ENCODE measurements at regions not wholly inside any gene's neighbourhood (a gene's known extent, or its start where the extent isn't known, plus 50 kb on each side); places are given as distances from the start of the nearest gene placed in this dataset.
A peak's percentile ranks its signal among the peaks of the same experiment; 100 is the strongest.

DNA sequence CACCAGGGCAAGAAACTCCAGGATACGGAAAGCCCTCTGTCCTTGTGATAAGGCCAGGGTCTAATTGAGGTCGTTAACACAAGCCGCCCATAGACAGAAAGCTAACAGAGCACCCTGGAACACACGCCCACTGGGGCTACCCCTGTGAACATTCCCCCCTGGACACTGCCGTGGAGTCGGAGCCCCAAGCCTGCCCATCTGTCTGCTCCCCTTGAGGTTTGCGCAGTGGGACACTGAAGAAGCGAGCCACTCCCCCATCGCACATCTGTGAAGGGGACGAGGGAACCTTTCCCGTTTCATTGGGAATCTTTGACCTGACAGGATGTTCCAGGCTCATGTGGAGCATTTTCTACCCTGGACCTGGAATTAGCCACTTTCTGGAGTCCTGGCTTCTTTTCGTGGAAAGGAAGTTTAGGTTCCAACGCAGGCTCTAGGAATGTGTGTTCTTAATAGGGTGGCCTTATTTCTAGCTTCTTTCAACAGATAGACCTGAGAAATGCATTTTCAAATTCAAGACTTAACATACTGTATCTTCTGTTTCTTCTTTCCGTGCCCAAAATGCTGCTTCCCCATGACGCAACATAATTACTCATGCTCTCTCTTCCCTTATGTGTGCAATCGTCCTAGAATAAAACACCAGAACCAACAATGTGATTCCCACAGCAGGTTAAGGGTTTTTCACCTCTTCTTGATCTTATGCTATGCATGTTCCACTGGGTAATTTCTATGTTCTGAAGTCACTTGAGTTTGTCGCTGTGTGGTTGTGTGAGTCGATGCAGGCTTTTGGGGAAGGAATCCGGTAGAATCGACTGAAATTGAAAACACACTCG, 161.1 kb downstream of the ERMARD start:
- DNase-seq (ENCODE audit: low read depth), result no peak

DNA sequence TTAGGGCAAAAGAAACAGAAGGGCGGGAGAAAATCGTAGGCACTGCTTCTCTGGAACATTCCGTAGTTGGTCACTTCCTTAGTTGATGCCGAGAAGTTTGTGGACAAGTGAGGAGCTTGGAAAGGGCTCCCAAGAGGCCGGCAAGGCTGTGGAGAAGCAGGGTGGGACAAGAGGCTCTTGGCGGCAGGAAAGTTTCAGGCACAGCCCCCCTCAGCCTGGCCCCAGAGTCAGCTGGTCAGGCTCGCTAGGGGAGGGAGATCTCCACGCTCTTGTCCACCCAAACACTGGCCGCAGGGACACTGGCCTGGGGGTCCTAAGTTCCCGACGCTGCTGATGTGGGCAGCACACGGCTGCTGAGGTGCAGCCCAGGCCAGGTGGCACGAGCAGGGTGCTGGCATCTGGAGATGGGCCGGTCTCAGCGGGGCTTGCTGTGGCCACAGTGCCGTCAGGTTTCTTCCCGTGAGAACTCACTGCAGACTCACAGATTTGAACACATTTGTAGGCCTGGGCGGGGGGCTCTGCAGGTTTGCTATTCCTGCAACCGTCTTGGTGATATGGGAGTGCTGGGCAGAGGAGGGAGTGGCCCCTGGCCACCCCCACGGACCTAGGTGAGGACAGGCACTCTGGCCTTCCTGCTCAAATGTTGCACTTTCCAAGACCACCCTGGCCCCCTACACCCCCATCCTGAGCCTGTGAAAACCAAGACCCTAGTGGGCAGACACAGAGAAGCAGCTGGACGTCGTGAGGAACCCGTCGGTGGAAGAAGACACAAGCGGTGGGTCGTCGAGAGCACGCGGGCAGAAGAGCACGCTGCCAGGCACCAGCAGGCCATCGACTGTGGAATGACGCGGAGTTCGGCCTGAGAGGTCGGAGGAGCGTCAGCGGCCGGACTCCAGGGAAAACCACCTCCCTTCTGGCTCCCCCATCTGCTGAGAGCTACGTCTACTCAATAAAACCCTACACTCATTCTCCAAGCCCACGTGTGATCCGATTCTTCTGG, 160.1 kb downstream of the ERMARD start:
- no peak for DNase-seq (ENCODE audit: low read depth)

DNA sequence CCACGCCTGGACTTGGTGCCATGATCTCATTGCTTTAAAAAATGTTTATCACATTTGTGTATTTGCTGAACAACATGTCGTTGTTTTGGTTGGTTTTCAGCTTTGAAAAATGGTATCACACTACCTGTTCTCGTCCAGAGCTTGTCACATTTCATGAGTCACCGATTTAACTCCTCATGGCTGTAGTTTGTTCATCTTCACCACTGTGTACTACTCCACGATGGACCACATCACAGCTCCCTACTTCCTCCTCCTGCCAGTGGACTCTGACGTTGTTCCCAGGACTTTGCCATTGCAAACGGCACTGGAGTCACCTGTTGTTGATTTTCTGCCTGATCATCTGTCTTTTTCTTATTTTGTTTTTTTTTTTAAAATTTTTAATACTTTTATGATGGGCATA, 157.7 kb downstream of the ERMARD start:
- DNase-seq (ENCODE audit: low read depth), result no peak

DNA sequence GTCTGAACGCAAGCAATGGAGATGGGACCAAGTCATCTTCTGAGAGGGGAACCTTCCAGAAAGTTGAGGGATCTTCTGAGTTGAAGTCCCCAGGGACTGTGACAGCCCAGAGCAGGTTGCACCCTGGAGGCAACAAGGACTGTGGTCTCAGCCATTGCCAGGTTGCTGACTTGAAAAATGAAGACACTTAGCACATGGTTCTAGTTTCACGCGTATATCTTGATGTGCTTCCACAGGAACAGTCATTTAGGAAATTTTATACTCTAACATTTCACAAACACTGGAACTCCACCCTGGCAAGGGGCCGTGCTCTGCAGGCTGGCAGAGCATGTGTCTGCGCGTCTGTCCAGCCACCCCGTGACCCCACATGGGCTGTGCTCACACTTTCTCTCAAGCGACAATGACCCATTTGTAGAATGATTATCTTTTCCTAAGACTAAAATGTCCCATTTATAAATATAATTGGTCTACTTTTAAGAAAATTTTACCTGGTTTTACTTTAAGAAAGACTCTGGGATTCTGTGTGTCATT, 157.0 kb downstream of the ERMARD start:
- DNase-seq (ENCODE audit: low read depth), result no peak

DNA sequence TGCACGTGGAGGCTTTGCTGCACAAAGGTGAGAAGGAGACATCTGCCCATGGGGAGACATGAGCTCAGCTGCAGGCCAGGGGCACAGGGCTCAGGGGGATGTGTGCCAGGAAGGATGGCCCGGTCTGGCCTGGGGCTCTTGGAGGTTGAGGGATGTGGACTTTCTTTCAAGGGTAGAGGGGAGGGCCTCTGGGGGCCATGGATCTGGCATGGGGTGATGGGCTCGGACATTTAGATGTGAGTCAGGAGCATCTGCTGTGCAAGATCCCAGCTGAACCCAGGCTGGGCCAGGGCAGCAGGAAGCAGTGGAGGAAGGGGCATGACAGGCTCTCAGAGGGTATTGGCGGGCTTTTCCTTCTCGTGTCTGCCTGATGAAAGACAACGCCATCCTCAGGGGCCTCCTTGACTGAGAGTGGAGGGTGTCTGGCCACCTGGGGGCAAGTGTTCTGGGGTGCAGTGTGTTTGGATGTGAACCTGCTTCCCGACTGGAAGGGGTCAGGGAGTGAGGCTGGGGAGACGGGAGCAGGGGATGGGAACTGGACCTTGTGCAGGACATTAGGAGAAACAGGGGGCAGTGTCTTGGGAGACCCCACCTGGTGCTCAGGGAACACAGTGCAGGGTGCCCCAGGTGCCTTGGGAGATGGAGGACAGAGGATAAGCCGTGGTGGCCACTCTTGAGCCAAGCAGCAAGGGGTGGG, 156.1 kb downstream of the ERMARD start:
- no peak for DNase-seq (ENCODE audit: low read depth)

DNA sequence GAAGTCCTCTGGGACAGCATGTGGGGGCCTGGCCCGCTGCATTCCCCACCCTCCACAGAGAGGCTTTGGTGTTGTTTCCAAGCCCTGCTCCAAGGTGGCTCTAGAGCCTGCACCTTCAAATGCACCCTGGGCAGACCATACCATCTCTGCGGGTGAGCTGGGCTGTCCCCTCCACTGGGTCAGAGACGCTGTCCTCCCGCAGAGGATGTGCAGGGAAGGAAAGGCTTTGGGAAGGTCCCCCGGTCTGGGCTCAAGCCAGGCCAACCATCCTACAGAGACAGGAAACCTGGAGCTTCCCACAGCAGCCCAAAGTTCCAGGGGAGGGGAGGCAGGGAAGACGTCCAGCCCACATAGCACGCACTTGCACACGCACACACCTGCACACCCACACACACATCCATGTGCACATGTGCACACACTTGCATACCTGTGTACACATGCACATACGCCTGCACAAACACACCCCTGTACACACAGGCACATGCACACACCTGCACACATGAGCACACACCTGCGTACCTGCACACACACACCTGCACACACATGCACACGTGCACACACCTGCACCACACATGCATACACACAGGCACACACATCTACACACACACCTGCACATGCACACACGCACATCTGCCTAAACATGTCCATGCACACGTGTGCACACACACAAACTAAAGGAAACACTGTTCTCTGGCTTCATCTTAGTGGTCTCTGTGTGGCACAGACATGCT, 155.4 kb downstream of the ERMARD start:
- no peak for DNase-seq (ENCODE audit: low read depth)

DNA sequence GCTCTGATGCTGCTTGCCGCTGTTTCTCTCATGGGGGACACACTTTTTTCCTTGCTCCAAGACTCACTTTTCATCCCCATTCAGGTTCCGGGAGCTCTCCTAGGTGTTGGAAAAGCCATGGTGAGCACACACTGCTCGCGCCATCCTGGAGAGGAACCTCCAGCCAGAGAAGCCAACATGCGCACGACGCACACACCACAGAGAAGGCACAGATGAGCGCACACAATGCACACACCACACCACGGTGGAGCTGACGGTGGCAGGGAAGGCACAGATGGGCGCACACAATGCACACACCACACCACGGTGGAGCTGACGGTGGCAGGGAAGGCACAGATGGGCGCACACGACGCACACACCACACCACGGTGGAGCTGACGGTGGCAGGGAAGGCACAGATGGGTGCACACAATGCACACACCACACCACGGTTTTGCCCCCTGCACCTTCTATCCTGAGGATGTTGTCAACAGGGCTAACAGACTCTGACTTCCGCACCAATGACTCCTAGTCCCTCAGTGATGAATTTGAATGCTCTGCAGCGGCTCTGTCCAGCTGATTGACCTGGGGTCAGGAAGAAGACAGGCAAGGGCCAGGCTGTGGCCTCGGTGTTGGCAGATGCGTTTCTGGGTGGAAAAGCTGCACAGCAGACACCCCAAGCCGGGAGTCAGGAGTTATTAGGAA, 154.7 kb downstream of the ERMARD start:
- no peak for DNase-seq (ENCODE audit: low read depth)

DNA sequence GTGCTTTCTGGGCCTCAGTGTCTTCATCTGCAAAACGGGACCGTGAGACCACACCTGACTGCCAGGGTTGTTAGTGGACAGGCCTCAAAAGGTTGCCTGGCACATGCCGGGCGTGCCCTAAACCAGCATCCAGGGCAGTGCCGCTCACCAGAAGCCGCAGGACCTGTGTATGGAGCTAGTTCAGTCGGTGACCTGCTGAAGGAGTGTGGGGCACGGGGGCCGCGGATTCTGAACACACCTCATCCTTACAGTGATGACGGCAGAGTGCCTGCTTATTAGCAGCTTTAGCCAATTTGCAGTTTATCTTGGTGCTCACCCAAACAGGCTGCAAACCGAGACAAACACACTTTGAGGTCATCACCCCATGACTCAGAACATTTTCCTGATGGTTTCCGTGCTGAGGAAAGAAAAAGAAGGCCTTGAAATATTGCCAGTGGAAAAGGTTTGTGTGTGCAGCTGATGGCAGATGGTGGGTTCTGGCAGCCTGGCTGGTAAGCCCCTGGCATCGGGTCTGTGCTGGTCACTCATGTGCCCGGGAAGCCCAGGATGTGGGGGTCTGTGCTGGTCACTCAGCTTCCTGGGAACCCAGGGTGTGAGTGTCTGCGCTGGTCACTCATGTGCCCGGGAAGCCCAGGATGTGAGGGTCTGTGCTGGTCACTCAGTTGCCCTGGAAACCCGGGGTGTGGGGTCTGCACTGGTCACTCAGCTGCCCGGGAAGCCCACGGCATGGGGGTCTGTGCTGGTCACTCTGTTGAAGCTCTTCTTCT, 153.8 kb downstream of the ERMARD start:
- peak; percentile 79 for DNase-seq (ENCODE audit: low read depth)

DNA sequence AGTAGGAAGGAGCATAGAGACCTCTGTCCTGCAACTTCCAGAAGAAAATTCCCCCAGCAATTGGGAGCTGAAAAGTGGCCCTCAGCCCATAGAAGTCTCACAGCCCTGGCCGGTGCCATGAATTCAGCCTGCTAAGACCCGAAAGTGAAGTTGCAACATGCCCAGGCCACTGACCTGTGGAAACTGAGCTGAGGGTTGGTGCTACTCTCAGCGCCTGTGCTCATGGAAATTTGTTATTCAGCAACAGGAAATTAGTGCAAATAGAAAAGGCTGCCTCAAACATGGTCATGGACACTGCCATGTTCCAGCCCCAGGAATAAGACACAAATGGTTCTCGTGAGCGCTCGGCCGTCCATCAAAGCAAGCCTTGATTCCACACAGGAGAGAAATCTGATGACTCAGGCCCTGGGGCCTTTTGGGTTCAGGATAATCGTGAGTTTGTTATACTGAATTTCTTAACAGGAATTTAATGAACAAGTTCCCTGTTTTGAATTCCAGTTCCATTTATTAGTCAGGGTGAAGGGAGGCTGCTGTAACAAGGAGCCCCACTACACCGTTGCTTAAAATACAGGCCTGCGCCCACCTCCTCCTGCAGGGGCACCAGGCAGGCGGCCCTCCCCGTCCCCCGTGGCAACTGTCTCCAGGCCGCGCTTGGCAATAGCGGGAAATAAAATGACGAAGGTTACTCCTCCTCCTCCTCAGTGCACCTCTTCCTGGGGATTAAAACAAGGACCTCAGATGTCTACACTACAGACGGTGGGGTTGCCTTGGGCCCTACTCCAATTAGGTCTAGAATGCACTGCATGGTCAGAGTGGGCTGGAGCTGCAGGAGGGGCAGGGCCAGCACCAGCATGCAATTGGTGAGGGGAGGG, 152.9 kb downstream of the ERMARD start:
- peak; percentile 9 for DNase-seq (ENCODE audit: low read depth)

DNA sequence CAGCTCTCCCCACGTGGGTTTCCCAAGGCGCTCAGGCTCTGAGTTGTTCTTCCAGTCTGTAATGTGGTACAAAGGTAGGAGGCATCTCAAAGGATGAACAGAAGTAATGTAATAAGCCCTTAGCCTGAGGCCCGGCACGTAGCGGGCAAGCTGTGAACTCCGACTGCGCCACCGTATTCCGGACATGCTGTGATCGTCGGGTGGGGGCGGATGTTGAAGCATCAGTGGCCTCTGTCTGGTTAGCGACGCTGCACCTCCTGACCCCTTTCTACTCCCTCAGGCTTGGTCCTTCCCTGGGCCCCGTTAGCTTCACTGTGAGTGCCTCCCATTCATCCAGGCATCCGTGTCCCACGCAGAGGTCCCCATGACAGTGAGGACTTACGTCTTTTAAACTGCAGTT, 151.7 kb downstream of the ERMARD start:
- no peak for DNase-seq (ENCODE audit: low read depth)

DNA sequence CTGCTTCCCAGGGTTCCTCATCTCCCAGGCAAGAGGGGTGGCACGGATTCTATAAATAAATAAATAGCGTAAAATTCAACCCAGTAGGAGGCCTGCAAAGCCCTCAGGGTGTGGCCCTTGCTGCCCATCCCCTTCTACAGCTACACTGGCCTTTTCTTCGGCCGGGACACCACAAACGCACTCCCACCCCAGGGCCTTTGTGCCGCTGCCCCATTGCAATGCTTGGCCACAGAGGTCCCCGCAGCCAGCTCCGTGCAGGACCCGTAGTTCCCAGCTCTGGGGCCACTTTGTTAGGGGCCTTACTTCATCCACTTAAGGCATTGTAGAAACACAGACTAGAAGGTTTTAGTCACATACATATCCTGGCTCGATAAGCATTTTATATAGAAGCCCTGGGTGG, 151.2 kb downstream of the ERMARD start:
- DNase-seq (ENCODE audit: low read depth), result no peak

DNA sequence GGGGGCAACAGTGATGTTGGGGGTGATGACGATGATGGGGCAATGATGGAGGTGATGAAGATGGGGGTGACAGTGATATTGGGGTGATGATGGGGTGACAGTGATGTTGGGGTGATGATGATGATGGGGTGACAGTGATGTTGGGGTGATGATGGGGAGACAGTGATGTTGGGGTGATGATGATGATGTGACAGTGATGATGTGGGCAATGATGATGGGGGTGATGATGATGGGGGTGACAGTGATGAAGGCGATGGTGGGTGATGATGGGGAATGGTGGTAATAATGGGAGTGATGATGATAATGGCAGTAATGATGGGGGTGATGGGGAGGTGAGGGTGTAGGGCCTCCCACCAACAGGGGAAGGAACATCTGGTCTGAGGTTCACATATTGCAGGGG, 150.6 kb downstream of the ERMARD start:
- no peak for DNase-seq (ENCODE audit: low read depth)

DNA sequence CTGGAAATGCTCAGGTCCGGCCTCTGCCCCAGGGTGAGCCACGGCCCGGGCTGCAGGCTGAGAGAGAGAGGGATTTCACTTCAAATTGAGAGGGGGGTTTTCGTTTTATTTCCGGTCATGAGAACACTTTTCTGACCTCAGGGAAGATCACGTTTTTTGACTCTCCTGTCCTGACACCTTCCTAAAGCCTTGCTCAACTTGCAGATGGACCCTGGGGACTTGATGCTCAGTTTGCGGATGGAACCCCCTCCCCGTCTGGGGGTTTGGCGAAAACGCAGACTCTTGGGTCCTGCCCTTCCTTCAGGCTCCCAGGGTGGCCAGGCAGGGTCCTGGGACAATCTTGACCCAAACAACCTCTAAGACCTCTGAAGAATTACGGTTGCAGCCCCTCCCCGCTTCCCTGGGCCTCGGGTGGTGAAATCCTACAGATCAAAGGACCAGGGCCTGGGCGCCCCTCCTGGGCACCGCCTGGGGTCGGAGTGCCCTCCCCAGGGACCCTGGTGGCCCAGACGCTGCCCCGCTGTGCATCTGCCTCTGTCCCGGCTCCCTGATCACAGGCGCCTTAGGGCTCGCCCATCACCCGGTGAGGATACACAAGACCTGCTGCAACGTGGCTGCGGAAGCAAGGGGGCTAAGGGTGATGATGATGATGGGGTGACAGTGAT, 148.2 kb downstream of the ERMARD start:
- no peak for DNase-seq (ENCODE audit: low read depth)

DNA sequence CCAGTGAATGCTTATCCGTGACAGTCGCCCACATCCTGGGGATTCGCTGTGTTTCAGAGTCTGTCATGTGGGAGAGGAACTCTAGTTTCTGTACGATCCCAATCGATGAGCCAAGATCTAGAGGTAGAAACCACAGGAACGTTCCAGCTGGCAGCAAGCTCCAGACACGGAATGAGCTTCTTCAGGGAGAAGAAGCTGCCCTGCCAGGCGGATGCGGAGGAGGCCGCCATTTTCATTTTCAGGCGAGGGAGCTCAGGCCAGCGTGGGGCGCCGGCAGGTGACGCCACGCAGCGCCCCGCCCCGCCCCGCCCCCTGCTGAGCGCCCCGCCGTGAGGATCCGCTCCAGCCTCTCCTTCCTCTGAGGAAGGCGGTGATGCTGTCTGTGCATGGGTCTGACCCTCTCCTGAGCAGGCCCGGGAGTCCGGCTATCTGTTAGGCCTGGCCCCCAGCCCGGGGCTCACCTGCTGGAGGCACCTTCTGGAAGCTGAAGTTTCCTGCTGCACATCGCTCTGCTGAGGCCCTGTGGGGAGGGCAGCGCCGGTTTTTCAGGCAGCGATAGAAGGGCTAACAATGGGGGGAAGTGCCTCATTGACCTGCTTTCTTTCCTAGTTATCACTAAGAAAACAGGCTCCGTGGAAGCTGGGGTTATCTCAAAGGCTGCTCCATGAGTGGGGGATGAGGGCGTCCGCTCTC, 147.5 kb downstream of the ERMARD start:
- no peak for DNase-seq (ENCODE audit: low read depth)

DNA sequence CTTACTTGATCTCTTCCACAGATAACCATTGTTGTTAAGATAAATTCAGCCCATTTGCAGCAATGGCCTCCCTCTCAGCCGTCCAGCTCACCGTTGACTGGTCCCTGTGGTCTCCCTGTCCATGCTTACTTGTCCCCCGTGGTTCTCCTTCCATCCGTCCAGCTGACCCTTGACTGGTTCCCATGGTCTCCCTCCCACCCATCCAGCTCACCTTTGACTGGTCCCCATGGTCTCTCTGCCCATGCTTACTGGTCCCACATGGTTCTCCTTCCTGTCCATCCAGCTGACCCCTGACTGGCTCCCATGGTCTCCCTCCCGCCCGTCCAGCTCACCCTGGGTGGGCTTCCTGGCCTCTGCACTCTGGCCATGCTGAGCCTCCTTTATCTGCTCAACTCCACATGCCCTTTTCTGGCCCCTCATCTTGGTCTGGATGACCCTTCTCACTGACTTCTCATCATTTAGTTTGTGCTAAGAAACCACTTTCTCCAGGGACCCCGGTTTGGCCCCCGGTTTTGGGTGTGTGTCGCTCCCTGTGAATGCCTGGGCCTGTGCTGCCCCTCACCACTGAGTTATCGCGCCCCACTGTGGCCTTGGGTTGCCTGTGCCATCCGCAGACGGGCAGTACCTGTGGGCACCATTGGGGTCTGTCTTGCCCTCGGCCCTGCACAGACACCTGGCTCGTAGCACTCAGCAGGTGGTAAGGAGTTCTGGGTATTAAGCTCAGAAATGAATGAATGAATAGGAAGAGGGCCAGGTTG, 146.4 kb downstream of the ERMARD start:
- DNase-seq (ENCODE audit: low read depth), result no peak

DNA sequence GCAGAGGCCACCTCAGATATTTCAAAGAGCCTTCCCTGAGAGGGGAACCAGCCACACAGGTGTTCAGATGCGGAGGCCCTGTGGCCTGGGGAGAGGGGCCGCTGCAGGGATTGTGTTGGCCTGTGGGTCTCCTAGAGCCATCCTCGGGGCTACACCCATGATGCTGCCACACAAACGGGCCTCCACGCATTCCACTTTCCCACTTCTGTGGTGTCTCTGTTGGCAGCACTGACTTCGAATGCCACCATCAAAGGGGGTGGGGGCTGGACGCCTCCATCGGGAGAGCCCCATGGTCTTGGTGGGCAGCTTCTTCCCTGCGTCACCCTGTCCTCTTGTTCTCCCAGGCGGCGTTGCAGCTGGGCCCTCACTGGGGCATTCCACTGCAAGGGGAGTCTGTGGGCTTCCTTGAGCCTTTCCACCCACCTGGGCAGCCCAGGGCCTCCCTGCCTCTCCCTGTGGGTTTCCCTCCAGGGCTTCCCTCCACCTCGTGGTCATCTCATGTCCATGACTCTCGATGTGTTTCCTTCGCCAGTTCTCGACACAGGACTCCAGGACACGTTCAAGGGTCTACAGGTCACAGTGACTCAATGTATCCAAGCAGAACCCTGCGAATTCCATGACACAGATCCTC, 145.5 kb downstream of the ERMARD start:
- peak; percentile 8 for DNase-seq (ENCODE audit: low read depth)

All from M059J (cell line).